Smooth muscle cell (in vitro differentiated cells): ENCODE measurements at regions not wholly inside any gene's neighbourhood (a gene's known extent, or its start where the extent isn't known, plus 50 kb on each side); places are given as distances from the start of the nearest gene placed in this dataset.
"Not testable (repeated sequence)": the region's sequence is repeated elsewhere in the genome, so short reads cannot be mapped to it uniquely, and the experiment has no call there.

ENCODE experiments used
- DNase-seq: peaks from one replicate; lab custom pipeline; 2025; ENCODE audit not compliant: unreplicated experiment; lab: John Stamatoyannopoulos, UW
- H2AFZ ChIP-seq: fragments of 200-600 bp; sonication (generic); 2 replicates; pipeline ENCODE4 v1.6.0; 2016; ENCODE audit warnings: antibody characterized with exemption, low read depth, mild to moderate bottlenecking
- H3F3A ChIP-seq: fragments of 200-600 bp; sonication (generic); 2 replicates; pipeline ENCODE4 v1.6.0; 2017; ENCODE audit warnings: antibody characterized with exemption, low read depth
- H3K27ac ChIP-seq: fragments of 200-600 bp; sonication (generic); 2 replicates; pipeline ENCODE4 v1.5.1; 2016; ENCODE audit warnings: low read depth, mild to moderate bottlenecking
- H3K27me3 ChIP-seq: fragments of 200-600 bp; sonication (generic); 2 replicates; pipeline ENCODE4 v1.6.1; 2016; ENCODE audit warnings: low read depth, mild to moderate bottlenecking
- H3K36me3 ChIP-seq: fragments of 200-600 bp; sonication (generic); 2 replicates; pipeline ENCODE4 v1.5.1; 2016; ENCODE audit warnings: low read depth
- H3K4me1 ChIP-seq: fragments of 200-600 bp; sonication (generic); 2 replicates; pipeline ENCODE4 v1.5.1; 2016; ENCODE audit warnings: low read depth
- H3K4me2 ChIP-seq: fragments of 200-600 bp; sonication (generic); 2 replicates; pipeline ENCODE4 v1.6.0; 2016; ENCODE audit warnings: mild to moderate bottlenecking
- H3K4me3 ChIP-seq: fragments of 200-600 bp; sonication (generic); 2 replicates; pipeline ENCODE4 v1.5.1; 2016; ENCODE audit warnings: mild to moderate bottlenecking
- H3K79me2 ChIP-seq: fragments of 200-600 bp; sonication (generic); 2 replicates; pipeline ENCODE4 v1.6.0; 2016; ENCODE audit warnings: low read depth, mild to moderate bottlenecking
- H3K9ac ChIP-seq: fragments of 200-600 bp; sonication (generic); 2 replicates; pipeline ENCODE4 v1.6.0; 2016; ENCODE audit warnings: low read depth
- H3K9me3 ChIP-seq: fragments of 200-600 bp; sonication (generic); replicated peaks from 2 replicates; pipeline ENCODE4 v1.5.1; 2016; ENCODE audit warnings: low read depth
- H4K20me1 ChIP-seq: fragments of 200-600 bp; sonication (generic); 2 replicates; pipeline ENCODE4 v1.6.0; 2016; ENCODE audit warnings: low read depth
- WGBS: methylation state at CpG from one replicate; pipeline ENCODE4 v1.1.7; 2016; ENCODE audit warnings: low lambda C conversion rate; 5-methylcytosine and 5-hydroxymethylcytosine counted together
- TF ChIP-seq, protein P1 (sequence below): fragments of 200-600 bp; sonication (generic); IDR thresholded peaks from 2 replicates; pipeline ENCODE4 v1.5.1; 2017; ENCODE audit warnings: borderline replicate concordance, mild to moderate bottlenecking, antibody characterized with exemption; ENCODE audit not compliant: insufficient read depth, poor library complexity, severe bottlenecking

DNA sequence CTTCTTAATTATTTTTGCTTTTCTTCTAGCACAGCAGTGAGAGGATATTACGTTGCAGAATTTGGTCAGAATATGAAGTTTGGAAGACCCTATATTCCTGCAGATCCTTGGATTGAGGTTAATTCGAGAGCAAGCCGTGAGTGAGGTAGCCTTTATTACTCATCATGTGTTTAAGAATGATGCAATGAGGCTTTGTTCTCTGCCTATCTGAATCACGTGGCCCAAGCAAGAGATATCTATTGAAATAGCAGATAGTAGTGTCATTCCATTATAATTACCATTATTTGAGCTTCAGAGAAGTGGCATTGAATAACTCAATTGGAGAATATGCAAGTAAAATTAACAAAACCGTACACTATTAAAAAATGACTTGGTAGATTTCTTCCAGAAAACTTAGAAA lies 641.1 kb downstream of the TMEM182 start:
- H4K20me1 ChIP-seq: no peaks in the 10 kb centered on the region
- H2AFZ ChIP-seq: no peak overlapping the region
- no peak overlapping the region for H3K4me2 ChIP-seq
- H3K9ac ChIP-seq: peak overlapping the region; percentile 84
- H3K79me2 ChIP-seq: no peaks in the 10 kb centered on the region
- H3K9me3 ChIP-seq: no peaks in the 10 kb centered on the region
- H3K36me3 ChIP-seq: no peaks in the 10 kb centered on the region
- TF ChIP-seq, protein P1, sequence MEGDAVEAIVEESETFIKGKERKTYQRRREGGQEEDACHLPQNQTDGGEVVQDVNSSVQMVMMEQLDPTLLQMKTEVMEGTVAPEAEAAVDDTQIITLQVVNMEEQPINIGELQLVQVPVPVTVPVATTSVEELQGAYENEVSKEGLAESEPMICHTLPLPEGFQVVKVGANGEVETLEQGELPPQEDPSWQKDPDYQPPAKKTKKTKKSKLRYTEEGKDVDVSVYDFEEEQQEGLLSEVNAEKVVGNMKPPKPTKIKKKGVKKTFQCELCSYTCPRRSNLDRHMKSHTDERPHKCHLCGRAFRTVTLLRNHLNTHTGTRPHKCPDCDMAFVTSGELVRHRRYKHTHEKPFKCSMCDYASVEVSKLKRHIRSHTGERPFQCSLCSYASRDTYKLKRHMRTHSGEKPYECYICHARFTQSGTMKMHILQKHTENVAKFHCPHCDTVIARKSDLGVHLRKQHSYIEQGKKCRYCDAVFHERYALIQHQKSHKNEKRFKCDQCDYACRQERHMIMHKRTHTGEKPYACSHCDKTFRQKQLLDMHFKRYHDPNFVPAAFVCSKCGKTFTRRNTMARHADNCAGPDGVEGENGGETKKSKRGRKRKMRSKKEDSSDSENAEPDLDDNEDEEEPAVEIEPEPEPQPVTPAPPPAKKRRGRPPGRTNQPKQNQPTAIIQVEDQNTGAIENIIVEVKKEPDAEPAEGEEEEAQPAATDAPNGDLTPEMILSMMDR: no peak
- peaks cover 9% of the 10 kb centered on the region for H3F3A ChIP-seq
- no peak overlapping the region for H3K4me3 ChIP-seq
- peak overlapping the region; percentile 95 for H3K27ac ChIP-seq
- H3K4me1 ChIP-seq: peaks cover 5% of the 10 kb centered on the region
- WGBS: 66% methylated on average over 5 of the region's 5 CpGs
- no peaks in the 10 kb centered on the region for H3K27me3 ChIP-seq
- no peak for DNase-seq

DNA sequence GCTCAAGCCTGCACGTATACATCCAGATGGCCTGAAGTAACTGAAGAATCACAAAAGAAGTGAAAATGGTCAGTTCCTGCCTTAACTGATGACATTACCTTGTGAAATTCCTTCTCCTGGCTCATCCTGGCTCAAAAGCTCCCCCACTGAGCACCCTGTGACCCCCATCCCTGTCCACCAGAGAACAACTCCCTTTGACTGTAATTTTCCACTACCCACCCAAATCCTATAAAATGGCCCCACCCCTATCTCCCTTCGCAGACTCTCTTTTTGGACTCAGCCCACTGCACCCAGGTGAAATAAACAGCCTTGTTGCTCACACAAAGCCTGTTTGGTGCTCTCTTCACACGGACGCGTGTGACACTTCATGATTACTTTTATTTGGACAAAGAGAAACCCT lies 641.6 kb downstream of the TMEM182 start:
- H3F3A ChIP-seq, H3K9me3 ChIP-seq, H3K79me2 ChIP-seq, H3K4me1 ChIP-seq, H2AFZ ChIP-seq, H3K4me2 ChIP-seq, H3K36me3 ChIP-seq, H3K9ac ChIP-seq, H4K20me1 ChIP-seq, H3K27me3 ChIP-seq, H3K4me3 ChIP-seq, DNase-seq: not testable (repeated sequence)
- 87% methylated on average over 5 of the region's 5 CpGs for WGBS
- H3K27ac ChIP-seq: peak overlapping the region; percentile 95

DNA sequence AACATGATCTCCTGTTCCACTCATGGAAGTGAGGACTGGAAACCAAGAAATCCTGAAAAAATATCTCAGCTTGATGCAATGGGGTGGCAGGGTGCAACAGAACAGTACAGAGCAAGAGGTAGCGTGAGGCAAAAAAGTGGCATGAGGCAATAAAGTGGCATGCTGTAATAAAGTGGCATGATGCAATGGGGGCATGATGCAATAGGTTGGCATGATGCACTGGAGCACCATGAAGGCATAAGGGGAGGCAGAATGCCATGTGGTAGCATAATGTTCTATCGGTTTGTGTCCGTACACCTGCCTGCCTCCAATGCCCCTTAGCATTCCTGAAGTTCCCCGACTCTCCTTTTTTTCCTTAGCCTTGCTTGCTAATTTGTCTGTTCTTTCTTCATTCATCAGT lies 648.4 kb downstream of the TMEM182 start:
- Histone ChIP-seq H3K79me2 (no peaks in the 10 kb centered on the region), H3K36me3 (no peaks in the 10 kb centered on the region), H3K27me3 (no peaks in the 10 kb centered on the region), H3K4me3 (no peak overlapping the region), H3K9me3 (no peaks in the 10 kb centered on the region), H2AFZ (no peak overlapping the region), H3K27ac (no peak overlapping the region), H3K4me1 (no peaks in the 10 kb centered on the region), H3K4me2 (no peak overlapping the region), H4K20me1 (no peaks in the 10 kb centered on the region), H3F3A (no peaks in the 10 kb centered on the region), H3K9ac (no peak overlapping the region)
- DNase-seq: no peak
- TF ChIP-seq, protein P1: no peak
- WGBS: 90% methylated on average over 4 of the region's 4 CpGs

DNA sequence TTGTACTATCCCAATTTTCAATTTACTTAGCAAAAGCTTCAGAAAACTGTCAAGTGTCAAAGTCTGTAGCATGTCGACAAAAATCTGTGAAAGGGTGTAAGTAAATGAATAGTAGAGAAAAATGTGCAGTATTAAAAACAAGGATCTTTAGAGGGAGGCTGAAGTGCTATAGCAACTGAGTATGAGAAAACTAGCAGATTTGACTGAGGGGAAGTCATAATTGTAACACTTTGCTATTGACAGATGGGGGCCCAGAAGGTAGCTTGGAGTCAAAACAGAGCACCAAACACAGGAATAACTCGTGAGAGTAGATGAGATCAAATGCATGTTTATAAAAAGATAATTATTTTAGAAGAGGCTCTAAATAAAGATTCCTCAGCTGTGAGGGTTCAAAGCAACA lies 657.7 kb downstream of the TMEM182 start:
- Histone ChIP-seq H3F3A (no peaks in the 10 kb centered on the region), H2AFZ (no peak overlapping the region), H3K27me3 (no peaks in the 10 kb centered on the region), H3K27ac (no peak overlapping the region), H3K4me2 (no peak overlapping the region), H3K9me3 (no peaks in the 10 kb centered on the region), H3K36me3 (no peaks in the 10 kb centered on the region), H4K20me1 (no peaks in the 10 kb centered on the region), H3K9ac (no peak overlapping the region), H3K4me1 (no peaks in the 10 kb centered on the region), H3K4me3 (no peak overlapping the region), H3K79me2 (no peaks in the 10 kb centered on the region)
- DNase-seq: no peak
- 79% methylated on average over 2 of the region's 2 CpGs for WGBS
- TF ChIP-seq, protein P1: no peak
